ENCODE measurements at regions not wholly inside any gene's neighbourhood (a gene's known extent, or its start where the extent isn't known, plus 50 kb on each side); places are given as distances from the start of the nearest gene placed in this dataset.

GRCh38 chr12:41980390-41980789 is 164.3 kb downstream of the GXYLT1 start:
- DNase-seq: no peak

GRCh38 chr12:41979574-41979973 is 165.1 kb downstream of the GXYLT1 start:
- no peak for DNase-seq

GRCh38 chr12:41972598-41972997 is 172.1 kb downstream of the GXYLT1 start:
- no peak for DNase-seq

- DNase-seq: no peak
Measured at GRCh38 chr12:41972196-41972595, 172.5 kb downstream of the GXYLT1 start.

- no peak for DNase-seq
Measured at GRCh38 chr12:41970744-41971143, 173.9 kb downstream of the GXYLT1 start.

- no peak for DNase-seq
Measured at GRCh38 chr12:41968599-41968998, 176.1 kb downstream of the GXYLT1 start.

GRCh38 chr12:41967668-41968500 is 176.8 kb downstream of the GXYLT1 start:
- no peak for DNase-seq

- no peak for DNase-seq
Measured at GRCh38 chr12:41966916-41967315, 177.8 kb downstream of the GXYLT1 start.

- no peak for DNase-seq
Measured at GRCh38 chr12:41966001-41966400, 178.7 kb downstream of the GXYLT1 start.

- no peak for DNase-seq
Measured at GRCh38 chr12:41963398-41963797, 181.3 kb downstream of the GXYLT1 start.

- no peak for DNase-seq
Measured at GRCh38 chr12:41962171-41962572, 182.5 kb downstream of the GXYLT1 start.

GRCh38 chr12:41959271-41959670 is 185.4 kb downstream of the GXYLT1 start:
- DNase-seq: no peak

GRCh38 chr12:41956353-41956752 is 188.3 kb downstream of the GXYLT1 start:
- no peak for DNase-seq

GRCh38 chr12:41950455-41950854 is 194.2 kb downstream of the GXYLT1 start:
- no peak for DNase-seq

- no peak for DNase-seq
Measured at GRCh38 chr12:41946106-41946505, 198.6 kb downstream of the GXYLT1 start.

GRCh38 chr12:41944216-41944615 is 200.5 kb downstream of the GXYLT1 start:
- DNase-seq: no peak

- DNase-seq: no peak
Measured at GRCh38 chr12:41943671-41944070, 201.0 kb downstream of the GXYLT1 start.

GRCh38 chr12:41942354-41942753 is 202.3 kb downstream of the GXYLT1 start:
- DNase-seq: no peak

- no peak for DNase-seq
Measured at GRCh38 chr12:41941079-41941478, 203.6 kb downstream of the GXYLT1 start.

GRCh38 chr12:41940571-41940970 is 204.1 kb downstream of the GXYLT1 start:
- no peak for DNase-seq

- no peak for DNase-seq
Measured at GRCh38 chr12:41936333-41936732, 208.3 kb downstream of the GXYLT1 start.

GRCh38 chr12:41935911-41936310 is 208.8 kb downstream of the GXYLT1 start:
- no peak for DNase-seq

GRCh38 chr12:41932470-41932991 is 212.1 kb downstream of the GXYLT1 start:
- DNase-seq: peak; percentile 49

- DNase-seq: no peak
Measured at GRCh38 chr12:41930866-41931437, 213.7 kb downstream of the GXYLT1 start.

All from DMS 273 treated with DMSO at 0.1 percent for 48 hours (cell line).